Left cardiac atrium (tissue), 4 donors: ENCODE measurements at regions not wholly inside any gene's neighbourhood (a gene's known extent, or its start where the extent isn't known, plus 50 kb on each side); places are given as distances from the start of the nearest gene placed in this dataset.
A peak's percentile ranks its signal among the peaks of the same experiment; 100 is the strongest.

Experiments
- ATAC-seq, 2 donors: fragments of 200-7000 bp; cut with Tn5 transposase; one replicate each; pipeline ENCODE4 v1.9.1; 2020; ENCODE audit warnings: mild to moderate bottlenecking in 2 of 2, moderate library complexity in 2 of 2
- DNase-seq: peaks from one replicate; pipeline ENCODE4 v3.0.0-alpha.2; 2020
- intact Hi-C, 2 donors: fragments of 100-400 bp; cut with DNase I; formaldehyde crosslinking; loops; one replicate each; pipeline versions ENCODE4 v1.14.1 to v1.15.1; 2022 to 2023
- donor health status: DM: no; HTN: yes; CAD: no.
- donor health status: DM: no; HTN: yes; CAD: no; lungs with severe emphysema.
- donor health status: DM: yes; HTN: yes; CAD: no.
- donor health status: Dilated cardiomyopathy.

GRCh38 chr6:140897804-140898573, 1234.7 kb upstream of the GJE1 start:
- intact Hi-C loops: no loop called here
- ATAC-seq (peak; percentile 34 to 38), DNase-seq (peak; percentile 38)

DNA sequence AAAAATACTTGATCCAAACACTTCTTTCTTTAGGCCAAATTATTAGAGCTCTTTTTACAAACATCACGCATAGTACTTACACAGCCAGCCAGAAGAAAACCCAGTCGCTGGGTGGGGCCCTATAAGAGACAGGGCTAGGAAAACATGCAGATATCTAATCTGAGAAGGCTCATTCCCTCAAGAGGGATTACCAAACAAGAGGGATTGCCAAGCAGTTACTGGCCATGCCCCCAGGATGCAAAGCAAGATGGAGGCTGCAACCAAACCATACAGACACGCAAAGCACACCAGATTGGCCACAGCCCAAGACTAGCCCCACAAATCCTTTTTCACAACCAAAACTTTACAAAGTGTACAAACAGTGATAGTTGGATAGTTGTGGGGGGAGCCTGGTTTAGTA, 1235.4 kb upstream of the GJE1 start:
- DNase-seq: no peak
- intact Hi-C loops: no loop called here
- ATAC-seq: no peak

DNA sequence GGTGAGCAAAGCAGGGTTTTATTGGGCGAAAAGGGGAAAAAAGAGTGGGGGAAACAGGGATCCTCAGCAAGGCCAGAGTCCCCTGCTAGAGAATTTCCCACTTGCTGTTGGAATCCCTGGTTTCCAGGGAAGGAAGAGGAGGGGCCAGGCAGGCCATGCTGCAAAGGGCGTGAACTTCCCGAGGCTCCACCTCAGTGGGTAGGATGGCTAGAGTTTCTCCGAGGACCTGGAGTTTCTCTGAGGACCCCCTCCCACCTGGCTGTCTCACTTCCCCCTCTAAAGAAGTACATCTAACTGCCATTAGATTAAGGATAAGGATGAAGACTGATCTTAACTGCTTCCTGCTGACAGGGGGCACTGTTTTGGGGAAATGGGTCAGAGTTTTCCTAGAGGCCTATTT, 1239.3 kb upstream of the GJE1 start:
- DNase-seq (no peak), ATAC-seq (no peak)
- intact Hi-C loops: no loop called here

DNA sequence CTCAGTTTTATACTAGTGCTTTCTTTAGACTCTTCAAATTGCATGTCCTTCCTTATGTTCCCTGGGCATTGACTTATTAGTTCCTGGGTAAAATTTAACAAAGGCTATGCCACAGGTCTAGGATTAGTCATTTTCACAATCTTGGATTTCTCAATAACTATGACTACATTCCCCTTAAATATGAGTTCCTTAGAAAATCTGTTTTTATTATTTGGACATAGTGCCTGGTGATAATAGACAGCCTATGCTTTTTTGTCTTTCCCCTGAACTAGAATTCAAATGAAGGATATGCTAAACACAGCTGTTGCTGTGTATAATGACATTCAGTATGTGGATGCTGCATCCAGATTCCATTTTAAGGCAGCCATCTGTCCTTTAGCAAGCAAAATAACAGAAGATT, 1252.8 kb upstream of the GJE1 start:
- DNase-seq: no peak
- ATAC-seq: no peak
- intact Hi-C loops: no loop called here

- no peak for ATAC-seq
- DNase-seq: no peak
- intact Hi-C loops: no loop called here
These were observed 1258.7 kb upstream of the GJE1 start for GRCh38 chr6:140874066-140874465.

- DNase-seq: no peak
- intact Hi-C loops: no loop called here
- no peak for ATAC-seq
These were observed 1259.8 kb upstream of the GJE1 start for GRCh38 chr6:140872885-140873284.

DNA sequence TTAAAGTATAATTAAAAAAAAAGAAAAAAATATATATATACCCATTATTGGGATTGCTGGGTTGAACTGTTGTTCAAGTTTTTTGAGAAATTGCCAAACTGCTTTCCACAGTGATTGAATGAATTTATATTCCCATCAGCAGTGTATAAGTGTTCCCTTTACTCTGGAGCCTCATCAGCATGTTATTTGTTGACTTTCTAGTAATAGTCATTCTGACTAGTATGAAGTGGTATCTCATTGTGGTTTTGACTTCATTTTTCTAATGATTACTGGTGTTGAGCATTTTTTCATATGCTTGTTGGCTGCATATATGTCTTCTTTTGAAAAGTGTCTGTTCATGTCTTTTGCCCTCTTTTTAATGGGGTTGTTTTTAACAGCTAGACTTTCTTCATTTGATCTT, 1260.8 kb upstream of the GJE1 start:
- intact Hi-C loops: no loop called here
- DNase-seq (no peak), ATAC-seq (no peak)

GRCh38 chr6:140867336-140867735, 1265.4 kb upstream of the GJE1 start:
- DNase-seq: no peak
- intact Hi-C loops: no loop called here
- no peak for ATAC-seq

GRCh38 chr6:140858381-140858971, 1274.2 kb upstream of the GJE1 start:
- intact Hi-C loops: no loop called here
- no peak for DNase-seq
- no peak for ATAC-seq

- DNase-seq (no peak), ATAC-seq (peak in 1 of 2 donors; percentile 77)
- intact Hi-C loops: no loop called here
These were observed 1274.9 kb upstream of the GJE1 start for GRCh38 chr6:140857739-140858380.

DNA sequence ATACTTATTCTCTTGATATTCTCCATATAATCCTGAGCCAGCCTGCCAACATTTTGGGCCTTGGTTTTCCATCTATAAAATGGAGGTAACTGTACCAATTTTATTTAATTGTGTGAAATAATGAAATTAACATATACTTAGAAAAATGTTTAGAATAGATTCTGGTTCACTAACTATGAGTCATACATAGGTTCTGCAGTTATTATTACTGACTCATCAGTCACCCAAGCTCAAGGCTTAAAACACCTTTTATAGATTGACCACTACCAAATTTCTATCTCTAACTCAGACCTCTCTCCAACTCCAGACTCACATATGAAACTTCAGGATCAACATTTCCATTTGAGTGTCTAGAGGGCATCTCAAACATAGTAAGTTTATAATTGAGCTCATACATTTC, 1277.2 kb upstream of the GJE1 start:
- intact Hi-C loops: no loop called here
- no peak for DNase-seq
- ATAC-seq: no peak

DNA sequence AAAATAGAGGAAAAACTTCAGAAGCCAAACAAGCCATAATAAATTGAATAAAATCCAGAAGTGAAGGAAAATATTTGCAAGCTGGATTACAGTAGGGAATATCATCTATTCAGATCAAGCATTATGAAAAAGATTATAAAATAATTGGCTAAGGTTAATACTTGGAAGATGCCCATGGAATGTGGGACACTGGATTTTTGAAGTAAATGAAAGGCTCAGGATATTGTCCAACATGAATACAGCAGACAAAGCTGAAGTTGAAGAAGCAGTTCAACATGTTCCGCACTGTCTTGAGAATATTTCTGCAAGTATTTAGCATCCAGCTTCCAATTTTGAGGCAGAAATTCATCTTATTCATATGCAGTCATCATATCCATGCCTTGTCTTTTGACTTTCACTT, 1278.4 kb upstream of the GJE1 start:
- no peak for DNase-seq
- intact Hi-C loops: no loop called here
- ATAC-seq: no peak

DNA sequence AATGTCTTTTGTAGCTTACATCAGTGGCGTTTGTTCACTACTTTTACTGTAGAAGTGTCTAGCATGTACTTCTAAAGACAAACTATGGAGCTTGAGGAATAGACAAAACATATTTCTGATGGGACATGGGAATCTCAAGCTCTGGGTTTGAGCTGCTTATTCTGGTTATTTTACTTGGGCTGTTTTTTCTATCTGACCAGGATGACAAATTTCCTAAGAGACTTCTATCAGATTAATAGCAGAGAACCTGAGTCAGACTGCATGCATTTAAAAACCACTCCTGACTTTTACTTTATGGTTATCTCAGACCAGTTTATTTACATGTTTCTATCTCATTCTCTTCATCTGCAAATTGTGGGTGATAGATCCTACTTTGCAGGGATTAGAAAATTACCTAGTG, 1282.3 kb upstream of the GJE1 start:
- no peak for ATAC-seq
- no peak for DNase-seq
- intact Hi-C loops: no loop called here

DNA sequence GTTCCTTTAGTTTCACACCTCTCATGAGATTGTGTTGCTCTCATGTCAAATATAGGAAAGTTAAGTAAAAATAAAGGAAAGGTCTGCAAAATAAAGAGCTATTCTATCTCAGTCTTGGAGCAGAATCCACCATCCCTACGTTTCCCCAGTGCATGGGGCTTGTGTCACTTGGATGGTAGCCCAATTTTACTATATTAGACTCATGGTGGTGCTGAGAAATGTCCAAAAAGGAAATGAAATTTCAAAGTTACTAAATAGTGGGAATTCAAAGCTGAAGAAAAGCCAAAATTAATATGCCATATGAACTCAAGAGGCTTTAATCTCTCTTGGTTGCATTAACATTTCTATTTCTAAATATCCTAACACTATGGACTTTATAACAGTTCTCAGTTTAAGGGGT, 1283.3 kb upstream of the GJE1 start:
- intact Hi-C loops: no loop called here
- ATAC-seq: no peak
- no peak for DNase-seq

DNA sequence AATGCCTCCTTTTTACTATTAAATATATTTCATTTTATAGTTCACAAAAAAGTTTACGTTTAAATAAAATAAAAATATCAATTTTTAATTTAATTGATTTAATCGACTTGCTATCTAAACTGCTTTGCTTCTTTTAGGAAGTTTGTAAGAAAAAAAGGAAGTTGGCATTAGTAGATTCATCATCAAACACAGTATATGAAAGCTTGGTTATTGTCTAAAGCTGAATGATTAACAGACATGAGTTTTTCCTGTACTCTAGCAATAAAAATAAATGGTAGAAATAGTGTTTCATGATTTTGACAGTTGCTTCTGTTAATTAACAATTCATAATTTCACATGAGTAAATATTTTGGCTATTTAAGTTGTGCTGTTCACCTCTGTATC, 1285.5 kb upstream of the GJE1 start:
- no peak for DNase-seq
- ATAC-seq: no peak
- intact Hi-C loops: no loop called here

- ATAC-seq: no peak
- intact Hi-C loops: no loop called here
- no peak for DNase-seq
These were observed 1286.0 kb upstream of the GJE1 start for GRCh38 chr6:140846503-140847261.

- no peak for DNase-seq
- ATAC-seq: no peak
- intact Hi-C loops: no loop called here
These were observed 1287.0 kb upstream of the GJE1 start for GRCh38 chr6:140845701-140846100.

DNA sequence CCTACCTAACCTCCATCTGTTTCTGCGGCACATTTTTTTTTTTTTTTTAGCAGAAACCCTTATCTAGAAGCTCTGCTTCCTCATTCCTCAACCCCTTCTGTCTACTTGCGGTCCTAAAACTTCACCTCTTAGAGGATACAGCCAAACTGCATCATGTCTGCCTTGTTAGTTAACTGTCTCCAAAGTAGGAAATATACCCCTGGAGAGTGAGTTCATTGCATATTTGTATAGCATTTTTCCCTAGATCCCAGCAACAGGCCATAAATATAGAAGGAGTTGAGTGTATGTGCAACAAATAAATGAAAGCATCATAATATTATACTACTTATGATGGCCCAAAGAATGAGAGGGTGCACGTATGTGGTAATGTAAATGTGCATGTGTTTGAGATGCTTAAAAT, 1288.6 kb upstream of the GJE1 start:
- intact Hi-C loops: no loop called here
- ATAC-seq (no peak), DNase-seq (no peak)

DNA sequence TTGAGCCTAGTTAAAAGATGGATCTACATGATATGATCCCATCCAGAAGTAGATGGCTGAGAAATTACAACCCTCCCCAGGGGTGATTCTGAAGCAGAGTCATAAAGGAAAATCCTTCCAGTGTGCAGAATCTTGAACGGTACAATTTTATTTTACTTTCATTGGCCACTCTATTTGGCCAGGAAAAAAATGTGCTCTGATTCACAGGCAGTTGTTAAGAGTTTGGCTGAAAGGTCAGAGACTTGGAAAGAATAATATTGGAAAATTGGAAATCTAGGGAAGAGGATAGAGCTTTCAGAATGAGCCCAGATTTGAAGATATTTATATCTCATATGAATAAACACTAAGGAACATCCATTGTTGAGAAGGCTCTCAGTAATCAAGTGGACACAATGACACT, 1299.3 kb upstream of the GJE1 start:
- intact Hi-C loops: no loop called here
- DNase-seq (no peak), ATAC-seq (no peak)

GRCh38 chr6:140830666-140831065, 1302.1 kb upstream of the GJE1 start:
- DNase-seq (no peak), ATAC-seq (no peak)
- intact Hi-C loops: no loop called here
